D341Med (cell line): ENCODE measurements at regions not wholly inside any gene's neighbourhood (a gene's known extent, or its start where the extent isn't known, plus 50 kb on each side); places are given as distances from the start of the nearest gene placed in this dataset.

ENCODE experiments used
- DNase-seq: peaks from one replicate; pipeline ENCODE4 v3.0.0; 2012; ENCODE audit warnings: low spot score

GRCh38 chr16:64242492-64242891 is 879.4 kb downstream of the CDH11 start:
- DNase-seq, result no peak

DNA sequence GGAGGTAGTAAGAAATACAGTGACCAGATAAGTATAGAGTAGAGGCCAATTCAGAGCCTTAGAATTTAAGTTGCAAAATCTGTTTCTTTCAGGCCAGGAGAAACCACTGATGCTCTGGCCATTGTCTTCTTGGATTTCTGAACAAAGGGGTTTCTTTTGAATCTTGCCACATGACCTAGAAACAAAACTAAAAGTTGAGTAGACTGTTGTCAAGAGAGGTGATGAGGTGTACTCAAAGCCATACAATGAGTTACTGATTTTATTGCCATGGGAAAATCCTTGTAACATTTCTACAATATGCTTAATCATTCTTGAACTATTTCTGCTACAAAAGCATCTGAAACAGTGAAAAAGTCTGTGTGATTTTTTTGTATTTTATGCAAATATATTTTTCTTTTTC is 881.3 kb downstream of the CDH11 start:
- no peak for DNase-seq

DNA sequence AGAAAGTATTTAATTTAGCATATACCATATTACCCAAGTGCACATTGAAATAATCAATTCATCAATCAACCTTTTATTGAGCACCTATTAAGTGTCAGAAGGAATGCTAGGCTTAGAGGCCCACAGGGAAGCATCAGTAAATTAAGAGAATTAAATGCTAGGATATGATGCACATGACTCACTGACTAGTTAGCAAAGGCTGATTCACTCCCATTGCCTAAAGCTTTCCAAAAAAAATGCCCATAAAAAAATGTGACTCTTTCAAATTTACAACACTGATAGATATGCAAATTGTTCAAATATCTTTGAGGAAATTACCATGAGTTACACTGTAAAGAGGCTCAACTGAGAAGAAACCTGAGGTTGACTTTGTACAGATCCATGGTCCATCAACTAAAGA is 883.3 kb downstream of the CDH11 start:
- DNase-seq, result no peak

GRCh38 chr16:64236316-64236715 is 885.5 kb downstream of the CDH11 start:
- no peak for DNase-seq

- no peak for DNase-seq
Observed at GRCh38 chr16:64234200-64234599, 887.7 kb downstream of the CDH11 start.

DNA sequence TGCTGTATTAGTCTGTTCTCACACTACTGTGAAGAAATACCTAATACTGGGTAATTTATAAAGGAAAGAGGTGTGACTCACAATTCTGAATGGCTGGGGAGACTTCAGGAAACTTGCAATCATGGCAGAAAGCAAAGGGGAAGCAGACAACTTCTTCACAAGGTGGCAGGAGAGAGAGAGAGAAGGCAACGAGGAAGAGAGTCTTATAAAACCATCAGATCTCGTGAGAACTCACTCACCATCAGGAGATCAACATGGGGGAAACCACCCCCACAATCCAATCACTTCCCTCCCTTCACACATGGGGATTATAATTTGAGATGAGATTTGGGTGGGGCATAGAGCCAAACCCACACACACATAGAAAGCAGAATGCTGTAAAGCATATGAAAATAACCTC is 896.2 kb downstream of the CDH11 start:
- DNase-seq, result no peak

DNA sequence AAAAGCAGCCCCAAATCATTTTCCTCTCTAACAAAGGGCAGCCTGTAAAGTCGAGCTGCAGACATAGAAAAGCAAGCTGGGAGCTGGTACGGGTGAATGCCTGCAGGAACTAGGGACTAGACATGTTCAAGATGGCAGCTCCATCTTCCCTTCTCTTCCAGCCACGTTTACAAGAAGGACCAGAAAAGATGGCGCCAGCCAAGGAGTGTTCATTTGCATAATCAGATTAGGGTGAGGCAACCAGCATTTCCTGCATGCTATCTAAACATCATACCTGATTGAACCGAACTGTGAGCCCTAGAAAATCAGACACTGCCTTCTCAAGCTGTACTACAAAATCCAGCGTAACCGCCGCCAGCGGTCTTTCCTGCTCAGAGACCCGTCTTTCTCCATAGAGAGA is 896.8 kb downstream of the CDH11 start:
- DNase-seq, result no peak

- no peak for DNase-seq
Observed at GRCh38 chr16:64217789-64218535, 903.9 kb downstream of the CDH11 start.

GRCh38 chr16:64215730-64216129 is 906.1 kb downstream of the CDH11 start:
- DNase-seq, result no peak

GRCh38 chr16:64211331-64211730 is 910.5 kb downstream of the CDH11 start:
- no peak for DNase-seq

GRCh38 chr16:64206862-64207261 is 915.0 kb downstream of the CDH11 start:
- DNase-seq, result peak; percentile 18

- no peak for DNase-seq
Observed at GRCh38 chr16:64203126-64203525, 918.7 kb downstream of the CDH11 start.

DNA sequence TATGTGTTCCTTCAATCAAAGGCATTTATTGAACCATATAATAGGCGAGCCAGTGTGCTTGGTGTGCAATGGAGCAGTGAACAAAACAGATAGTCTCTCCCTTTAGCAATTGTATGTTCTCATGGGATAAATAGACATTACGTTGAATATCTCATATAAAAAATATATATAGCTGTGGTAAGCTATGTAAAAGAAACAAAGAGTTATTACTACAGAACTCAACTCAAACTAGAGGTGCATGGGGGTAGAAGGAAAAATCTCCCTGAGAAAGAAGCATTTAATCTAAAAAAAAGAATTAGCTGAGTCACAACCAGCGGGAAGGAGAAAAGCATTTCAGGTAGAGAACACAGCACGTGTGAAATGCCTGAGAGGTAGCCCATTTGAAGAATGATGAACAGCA is 919.3 kb downstream of the CDH11 start:
- no peak for DNase-seq

GRCh38 chr16:64196444-64196843 is 925.4 kb downstream of the CDH11 start:
- no peak for DNase-seq

GRCh38 chr16:64185954-64186353 is 935.9 kb downstream of the CDH11 start:
- DNase-seq, result no peak

- DNase-seq, result no peak
Observed at GRCh38 chr16:64184156-64184555, 937.7 kb downstream of the CDH11 start.

GRCh38 chr16:64182985-64183384 is 938.9 kb downstream of the CDH11 start:
- no peak for DNase-seq

- no peak for DNase-seq
Observed at GRCh38 chr16:64181271-64181925, 940.5 kb downstream of the CDH11 start.

- DNase-seq, result no peak
Observed at GRCh38 chr16:64180136-64180900, 941.5 kb downstream of the CDH11 start.

- DNase-seq, result no peak
Observed at GRCh38 chr16:64174327-64174726, 947.5 kb downstream of the CDH11 start.

GRCh38 chr16:64172652-64173051 is 949.2 kb downstream of the CDH11 start:
- no peak for DNase-seq

GRCh38 chr16:64172226-64172625 is 949.6 kb downstream of the CDH11 start:
- DNase-seq, result no peak

- DNase-seq, result no peak
Observed at GRCh38 chr16:64171632-64172031, 950.2 kb downstream of the CDH11 start.
